IMR-90 (cell line): ENCODE measurements at regions not wholly inside any gene's neighbourhood (a gene's known extent, or its start where the extent isn't known, plus 50 kb on each side); places are given as distances from the start of the nearest gene placed in this dataset.
A peak's percentile ranks its signal among the peaks of the same experiment; 100 is the strongest.

ENCODE experiments used
- ATAC-seq: fragments of 200-7000 bp; cut with Tn5 transposase; 2 replicates; pipeline ENCODE4 v1.9.1; 2020; ENCODE audit warnings: low read depth, mild to moderate bottlenecking, moderate library complexity
- BruUV-seq: library from RNA; stranded (reverse); fragments of 400-500 nt; replicated peaks from 2 replicates; lab custom pipeline; 2021; lab: Mats Ljungman, UMichigan
- CTCF ChIA-PET: fragments of 300-600 bp; formaldehyde crosslinking; extraction: SDS; loops from one replicate; lab custom pipeline; 2021; ENCODE audit warnings: antibody characterized with exemption; lab: Yijun Ruan, JAX
- POLR2A ChIA-PET: fragments of 300-600 bp; sonication (Branson Sonifier 250); formaldehyde crosslinking; loops from one replicate; lab custom pipeline; 2022; ENCODE audit warnings: antibody characterized with exemption; ENCODE audit not compliant: unreplicated experiment; lab: Charles Lee
- DNase-seq: peaks from one replicate; pipeline ENCODE4 v3.0.0; 2013
- H2AFZ ChIP-seq: replicated peaks from 2 replicates; pipeline ENCODE3; 2013; ENCODE audit warnings: low read length, mild to moderate bottlenecking; ENCODE audit not compliant: poor library complexity
- H2AK5ac ChIP-seq: 2 replicates; pipeline ENCODE4 v1.6.1; 2013; ENCODE audit warnings: low read depth, low read length, inconsistent platforms
- H2AK9ac ChIP-seq: replicated peaks from 2 replicates; pipeline ENCODE3; 2013; ENCODE audit warnings: mild to moderate bottlenecking, low read depth, low read length, moderate library complexity; ENCODE audit not compliant: poor library complexity
- H2BK120ac ChIP-seq: 2 replicates; pipeline ENCODE4 v1.6.1; 2013; ENCODE audit warnings: low read depth, low read length, inconsistent platforms
- H2BK15ac ChIP-seq: 3 replicates; pipeline ENCODE4 v1.6.1; 2013; ENCODE audit warnings: low read depth, low read length, inconsistent platforms
- H2BK20ac ChIP-seq: 2 replicates; pipeline ENCODE4 v1.6.1; 2013; ENCODE audit warnings: low read depth, mild to moderate bottlenecking, inconsistent platforms, low read length, moderate library complexity
- H2BK5ac ChIP-seq: 2 replicates; pipeline ENCODE4 v1.6.1; 2013; ENCODE audit warnings: mild to moderate bottlenecking, low read depth, low read length, inconsistent platforms; ENCODE audit not compliant: poor library complexity, severe bottlenecking
- H3K14ac ChIP-seq: replicated peaks from 2 replicates; pipeline ENCODE4 v1.6.1; 2013; ENCODE audit warnings: low read depth, low read length, inconsistent platforms
- H3K18ac ChIP-seq: 2 replicates; pipeline ENCODE4 v1.6.1; 2013; ENCODE audit warnings: low read depth, low read length, control low read depth
- H3K23ac ChIP-seq: 2 replicates; pipeline ENCODE4 v1.6.1; 2013; ENCODE audit warnings: low read depth, low read length, inconsistent platforms
- H3K27ac ChIP-seq: 2 replicates; pipeline ENCODE4 v1.5.1; 2013; ENCODE audit warnings: mild to moderate bottlenecking, control low read depth, low read length; ENCODE audit not compliant: insufficient read depth
- H3K27me3 ChIP-seq: 2 replicates; pipeline ENCODE4 v1.6.1; 2013; ENCODE audit warnings: low read length; ENCODE audit not compliant: control insufficient read depth, insufficient read depth
- H3K36me3 ChIP-seq: 2 replicates; pipeline ENCODE4 v1.6.1; 2013; ENCODE audit warnings: low read length, mixed read lengths; ENCODE audit not compliant: control insufficient read depth, insufficient read depth
- H3K4ac ChIP-seq: 2 replicates; pipeline ENCODE4 v1.6.1; 2013; ENCODE audit warnings: low read depth, low read length, inconsistent platforms
- H3K4me1 ChIP-seq: 2 replicates; pipeline ENCODE4 v1.6.1; 2013; ENCODE audit warnings: low read length, mixed read lengths; ENCODE audit not compliant: control insufficient read depth, insufficient read depth
- H3K4me2 ChIP-seq: 2 replicates; pipeline ENCODE4 v1.6.1; 2013; ENCODE audit warnings: low read depth, mild to moderate bottlenecking, control low read depth, low read length, moderate library complexity
- H3K4me3 ChIP-seq: 2 replicates; pipeline ENCODE4 v1.5.1; 2013; ENCODE audit warnings: low read depth, mild to moderate bottlenecking, control low read depth, low read length, moderate library complexity; ENCODE audit not compliant: insufficient read depth
- H3K56ac ChIP-seq: 2 replicates; pipeline ENCODE4 v1.6.1; 2013; ENCODE audit warnings: low read length, inconsistent platforms; ENCODE audit not compliant: insufficient read depth; ENCODE audit errors: extremely low read depth
- H3K79me1 ChIP-seq, 2 experiments: 2 replicates each; pipeline ENCODE4 v1.6.1; 2013; ENCODE audit warnings: low read length in 2 of 2, inconsistent platforms in 1 of 2, low read depth in 1 of 2
- H3K9ac ChIP-seq: 2 replicates; pipeline ENCODE4 v1.6.1; 2013; ENCODE audit warnings: low read depth, low read length, control low read depth
- H3K9me1 ChIP-seq: 2 replicates; pipeline ENCODE4 v1.6.1; 2013; ENCODE audit warnings: low read length, inconsistent platforms; ENCODE audit not compliant: insufficient read depth
- H3K9me3 ChIP-seq: 2 replicates; pipeline ENCODE4 v1.6.1; 2013; ENCODE audit warnings: low read length; ENCODE audit not compliant: control insufficient read depth, insufficient read depth
- H4K20me1 ChIP-seq: 2 replicates; pipeline ENCODE4 v1.6.1; 2013; ENCODE audit warnings: low read length, inconsistent platforms; ENCODE audit not compliant: insufficient read depth
- H4K5ac ChIP-seq: 2 replicates; pipeline ENCODE4 v1.6.1; 2013; ENCODE audit warnings: mild to moderate bottlenecking, low read depth, low read length, control low read depth
- H4K8ac ChIP-seq, 2 experiments: 2 replicates each; pipeline ENCODE4 v1.6.1; 2013; ENCODE audit warnings: low read depth in 2 of 2, low read length in 2 of 2, control low read depth in 1 of 2, inconsistent platforms in 1 of 2
- H4K91ac ChIP-seq: 2 replicates; pipeline ENCODE4 v1.6.1; 2013; ENCODE audit warnings: low read depth, low read length, inconsistent platforms; ENCODE audit not compliant: insufficient read depth
- BHLHE40 ChIP-seq: fragments of 150-350 bp; IDR thresholded peaks from 2 replicates; pipeline ENCODE4 v1.6.1; 2016; ENCODE audit warnings: mild to moderate bottlenecking, low read depth, low read length
- FOS ChIP-seq: fragments of 150-350 bp; IDR thresholded peaks from 2 replicates; pipeline ENCODE4 v1.6.1; 2016; ENCODE audit warnings: low read depth, low read length
- RAD21 ChIP-seq: IDR thresholded peaks from 2 replicates; pipeline ENCODE4 v1.6.1; 2012; ENCODE audit warnings: low read length, improper control_type of control experiment
- RFX5 ChIP-seq: IDR thresholded peaks from 2 replicates; pipeline ENCODE4 v1.8.0; 2012; ENCODE audit warnings: low read depth, mild to moderate bottlenecking, low read length, moderate library complexity
- SMC3 ChIP-seq: fragments of 150-350 bp; IDR thresholded peaks from 2 replicates; pipeline ENCODE4 v1.6.1; 2016; ENCODE audit warnings: low read depth, mild to moderate bottlenecking, antibody characterized with exemption, low read length, moderate library complexity
- WGBS, 2 experiments: methylation state at CpG; one replicate each; pipeline versions ENCODE4 v1.1.5 to v1.1.7; 2013; ENCODE audit warnings: missing lambda C conversion rate in 2 of 2; ENCODE audit not compliant: insufficient read length in 1 of 2; ENCODE audit errors: extremely low coverage in 2 of 2; 5-methylcytosine and 5-hydroxymethylcytosine counted together
- dilution Hi-C: fragments of 300-500 bp; cut with HindIII; formaldehyde crosslinking; loops from one replicate; pipeline ENCODE4 v1.14.3; 2018; ENCODE audit warnings: low sequenced_read_pairs; ENCODE audit not compliant: unreplicated experiment
- in situ Hi-C: fragments of 300-500 bp; cut with MboI; formaldehyde crosslinking; loops from 3 replicates; pipeline ENCODE4 v1.14.3; 2019; ENCODE audit warnings: low sequenced_read_pairs, inconsistent platforms, mixed read lengths
- intact Hi-C: fragments of 100-400 bp; cut with micrococcal nuclease; formaldehyde crosslinking; loops from 2 replicates; pipeline ENCODE4 v1.10.0; 2022

DNA sequence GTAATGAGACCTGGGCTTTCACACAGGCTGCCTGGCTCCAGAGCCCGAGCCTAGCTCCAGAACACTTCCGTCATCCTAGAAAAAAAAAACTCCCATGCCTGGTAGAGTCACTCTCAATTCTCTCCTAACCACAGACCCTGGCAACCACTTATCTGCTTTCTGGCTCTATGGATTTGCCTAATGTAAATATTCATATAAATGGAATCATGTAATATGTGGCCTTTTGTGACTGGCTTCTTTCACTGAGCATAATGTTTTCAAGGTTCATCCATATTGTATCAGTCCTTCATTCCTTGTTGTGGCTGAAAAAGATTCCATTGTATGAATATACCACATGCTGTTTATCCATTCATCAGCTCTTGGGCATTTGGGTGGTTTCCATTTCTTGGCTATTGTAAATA is 167.7 kb upstream of the MKLN1 start:
- Histone ChIP-seq H3K4me2 (no peak overlapping the region; the same call in 1 of the 2 replicates), H3K27ac (no peak overlapping the region), H3K9me1 (peaks cover 26% of the 10 kb centered on the region), H3K23ac (peak overlapping the region; percentile 74; the same call in 1 of the 2 replicates), H3K4me3 (no peak overlapping the region), H2AK5ac (peak overlapping the region; percentile 74; the same call in 1 of the 2 replicates), H2BK5ac (peak overlapping the region; percentile 59), H4K8ac (peak overlapping the region in 1 of 2 experiments; percentile 79; a peak in 3 of 4 replicates), H2AK9ac (no peak overlapping the region), H4K5ac (no peak overlapping the region), H3K4me1 (peaks cover 10% of the 10 kb centered on the region; the same call in 1 of the 2 replicates), H3K9ac (no peak overlapping the region), H3K36me3 (no peaks in the 10 kb centered on the region), H3K18ac (no peak overlapping the region; the same call in 1 of the 2 replicates), H4K91ac (peak overlapping the region; percentile 46), H2BK15ac (peak overlapping the region; percentile 42; the same call in 1 of the 3 replicates), H3K27me3 (no peaks in the 10 kb centered on the region), H3K79me1 (peaks cover 0 to 10% of the 10 kb centered on the region in 2 experiments; a peak in 1 of 4 replicates), H3K56ac (peak overlapping the region; percentile 38; the same call in 1 of the 2 replicates), H3K9me3 (no peaks in the 10 kb centered on the region), H4K20me1 (no peaks in the 10 kb centered on the region), H2BK20ac (peak overlapping the region; percentile 77; the same call in 1 of the 2 replicates), H2AFZ (peak overlapping the region; percentile 28), H3K4ac (peak overlapping the region; percentile 83), H3K14ac (peak overlapping the region; percentile 64), H2BK120ac (peak overlapping the region; percentile 60)
- no TSS peak for BruUV-seq
- 0 out of 2 replicates have a peak, but pooled peaks have one; percentile 30 for TF ChIP-seq BHLHE40
- TF ChIP-seq FOS = 0 out of 2 replicates have a peak, but pooled peaks have one; percentile 21
- TF ChIP-seq RAD21 = peak; percentile 1; the same call in 1 of the 2 replicates
- TF ChIP-seq SMC3 = no peak
- TF ChIP-seq RFX5 = no peak
- dilution Hi-C loops (no loop called here), intact Hi-C loops (loop anchor here (5.0 kb wide), 1 partner anchor 93 kb away; no protein-coding TSS in a partner anchor), in situ Hi-C loops (no loop called here)
- DNase-seq (peak; percentile 85), ATAC-seq (peak; percentile 69)
- POLR2A ChIA-PET = interaction anchor here (0.9 kb wide), 1 partner anchor 9 kb away, joined by 4 read pairs; no protein-coding TSS in a partner anchor
- no CpG with 5 or more reads among the region's 2 CpGs for WGBS, 2 experiments
- CTCF ChIA-PET = no interaction called here
